HEK293 (cell line): ENCODE measurements at regions not wholly inside any gene's neighbourhood (a gene's known extent, or its start where the extent isn't known, plus 50 kb on each side); places are given as distances from the start of the nearest gene placed in this dataset.

Source experiments
- CTCF ChIA-PET: fragments of 350-600 bp; formaldehyde crosslinking; extraction: SDS; loops from one replicate; lab custom pipeline; 2021; ENCODE audit warnings: antibody characterized with exemption; lab: Yijun Ruan, JAX
- POLR2A ChIA-PET: fragments of 300-600 bp; formaldehyde crosslinking; extraction: SDS; loops from one replicate; lab custom pipeline; 2020; ENCODE audit warnings: antibody characterized with exemption, inconsistent platforms; lab: Yijun Ruan, JAX
- H3K27ac ChIP-seq: fragments of 200-500 bp; sonication (Bioruptor generic); 2 replicates; pipeline ENCODE4 v1.5.1; 2014; ENCODE audit warnings: low read depth, low read length, control low read depth, inconsistent platforms; ENCODE audit errors: extremely low read depth
- H3K36me3 ChIP-seq, 2 experiments: fragments of 200-500 bp in 1 of 2; sonication (Bioruptor generic) in 1 of 2; 1 replicate in 1 of 2; 2 replicates in 1 of 2; pipeline ENCODE4 v1.5.1; 2014 to 2017; ENCODE audit warnings: inconsistent platforms in 2 of 2, low read length in 2 of 2; ENCODE audit not compliant: control insufficient read depth in 2 of 2, insufficient read depth in 1 of 2
- H3K4me1 ChIP-seq: fragments of 200-500 bp; sonication (Bioruptor generic); 2 replicates; pipeline ENCODE4 v1.5.1; 2014; ENCODE audit warnings: mild to moderate bottlenecking, low read length, inconsistent platforms; ENCODE audit not compliant: control insufficient read depth, insufficient read depth
- H3K4me3 ChIP-seq: 2 replicates; pipeline ENCODE4 v1.5.1; 2011; ENCODE audit warnings: low read depth, mild to moderate bottlenecking, control low read depth, low read length, moderate library complexity
- H3K9me3 ChIP-seq: fragments of 200-500 bp; sonication (Bioruptor generic); 2 replicates; pipeline ENCODE4 v1.5.1; 2014; ENCODE audit warnings: low read depth, low read length, inconsistent platforms; ENCODE audit not compliant: control insufficient read depth, insufficient read depth
- CTCF ChIP-seq: fragments of 450-650 bp; formaldehyde crosslinking; IDR thresholded peaks from 2 replicates; pipeline ENCODE4 v1.5.1; 2016; ENCODE audit warnings: missing biosample characterization, missing genetic modification characterization
- GLI4 ChIP-seq: fragments of 450-650 bp; formaldehyde crosslinking; IDR thresholded peaks from 2 replicates; pipeline ENCODE4 v1.5.1; 2016; ENCODE audit warnings: missing biosample characterization, missing genetic modification characterization
- HOXA7 ChIP-seq: sonication (generic); formaldehyde crosslinking; IDR thresholded peaks from 2 replicates; pipeline ENCODE4 v1.8.1; 2022; ENCODE audit warnings: missing genetic modification reagents, borderline replicate concordance
- KLF7 ChIP-seq: fragments of 450-650 bp; formaldehyde crosslinking; IDR thresholded peaks from 2 replicates; pipeline ENCODE4 v1.5.1; 2016; ENCODE audit warnings: missing biosample characterization, missing genetic modification characterization, borderline replicate concordance
- KLF9 ChIP-seq: fragments of 450-650 bp; formaldehyde crosslinking; IDR thresholded peaks from 2 replicates; pipeline ENCODE4 v1.5.1; 2016; ENCODE audit warnings: missing biosample characterization, missing genetic modification characterization, low read depth
- MZF1 ChIP-seq: fragments of 450-650 bp; formaldehyde crosslinking; IDR thresholded peaks from 2 replicates; pipeline ENCODE4 v1.5.1; 2017; ENCODE audit warnings: missing biosample characterization, missing genetic modification characterization, borderline replicate concordance
- SCRT2 ChIP-seq: fragments of 450-650 bp; formaldehyde crosslinking; IDR thresholded peaks from 2 replicates; pipeline ENCODE4 v1.5.1; 2016; ENCODE audit warnings: missing biosample characterization, missing genetic modification characterization
- SP2 ChIP-seq: fragments of 450-650 bp; formaldehyde crosslinking; IDR thresholded peaks from 2 replicates; pipeline ENCODE4 v1.5.1; 2016; ENCODE audit warnings: missing biosample characterization, missing genetic modification characterization
- TCF7L2 ChIP-seq: IDR thresholded peaks from 2 replicates; pipeline ENCODE4 v1.6.1; 2011; ENCODE audit warnings: low read depth, mild to moderate bottlenecking, inconsistent platforms, low read length, moderate library complexity, borderline replicate concordance
- ZBTB1 ChIP-seq: fragments of 450-650 bp; formaldehyde crosslinking; IDR thresholded peaks from 2 replicates; pipeline ENCODE4 v1.5.1; 2016; ENCODE audit warnings: missing biosample characterization, missing genetic modification characterization
- ZBTB20 ChIP-seq: fragments of 450-650 bp; formaldehyde crosslinking; IDR thresholded peaks from 2 replicates; pipeline ENCODE4 v1.5.1; 2016; ENCODE audit warnings: missing biosample characterization, missing genetic modification characterization
- ZEB2 ChIP-seq: fragments of 450-650 bp; formaldehyde crosslinking; IDR thresholded peaks from 2 replicates; pipeline ENCODE4 v1.5.1; 2016; ENCODE audit warnings: missing biosample characterization, missing genetic modification characterization
- ZNF157 ChIP-seq: fragments of 450-650 bp; formaldehyde crosslinking; IDR thresholded peaks from 2 replicates; pipeline ENCODE4 v1.5.1; 2016; ENCODE audit warnings: missing biosample characterization, missing genetic modification characterization
- ZNF16 ChIP-seq: fragments of 450-650 bp; formaldehyde crosslinking; IDR thresholded peaks from 2 replicates; pipeline ENCODE4 v1.5.1; 2016; ENCODE audit warnings: low read depth, missing biosample characterization, missing genetic modification characterization
- ZNF169 ChIP-seq: fragments of 450-650 bp; formaldehyde crosslinking; IDR thresholded peaks from 2 replicates; pipeline ENCODE4 v1.5.1; 2016; ENCODE audit warnings: missing biosample characterization, missing genetic modification characterization
- ZNF202 ChIP-seq: fragments of 450-650 bp; formaldehyde crosslinking; IDR thresholded peaks from 2 replicates; pipeline ENCODE4 v1.5.1; 2016; ENCODE audit warnings: missing biosample characterization, missing genetic modification characterization, borderline replicate concordance
- ZNF221 ChIP-seq: fragments of 450-650 bp; formaldehyde crosslinking; IDR thresholded peaks from 2 replicates; pipeline ENCODE4 v1.5.1; 2017; ENCODE audit warnings: missing biosample characterization, missing genetic modification characterization, borderline replicate concordance
- ZNF366 ChIP-seq: fragments of 450-650 bp; formaldehyde crosslinking; conservative IDR thresholded peaks from 2 replicates; pipeline ENCODE4 v1.5.1; 2016; ENCODE audit warnings: missing biosample characterization, missing genetic modification characterization
- ZNF529 ChIP-seq: fragments of 450-650 bp; formaldehyde crosslinking; IDR thresholded peaks from 2 replicates; pipeline ENCODE4 v1.5.1; 2017; ENCODE audit warnings: missing genetic modification characterization, missing biosample characterization; ENCODE audit not compliant: insufficient replicate concordance
- ZNF558 ChIP-seq: fragments of 450-650 bp; formaldehyde crosslinking; IDR thresholded peaks from 2 replicates; pipeline ENCODE4 v1.5.1; 2016; ENCODE audit warnings: missing biosample characterization, missing genetic modification characterization
- ZNF571 ChIP-seq: fragments of 450-650 bp; formaldehyde crosslinking; IDR thresholded peaks from 2 replicates; pipeline ENCODE4 v1.5.0; 2017; ENCODE audit warnings: missing biosample characterization, missing genetic modification characterization
- ZNF610 ChIP-seq: fragments of 450-650 bp; formaldehyde crosslinking; IDR thresholded peaks from 2 replicates; pipeline ENCODE4 v1.5.1; 2016; ENCODE audit warnings: missing biosample characterization, missing genetic modification characterization, borderline replicate concordance
- ZNF626 ChIP-seq: fragments of 450-650 bp; sonication (Bioruptor Pico); formaldehyde crosslinking; IDR thresholded peaks from 2 replicates; pipeline ENCODE4 v1.5.1; 2018; ENCODE audit warnings: missing biosample characterization, missing genetic modification characterization, inconsistent platforms
- ZNF664 ChIP-seq: fragments of 450-650 bp; formaldehyde crosslinking; IDR thresholded peaks from 2 replicates; pipeline ENCODE4 v1.5.1; 2016; ENCODE audit warnings: missing biosample characterization, missing genetic modification characterization
- ZNF670 ChIP-seq: fragments of 450-650 bp; formaldehyde crosslinking; IDR thresholded peaks from 2 replicates; pipeline ENCODE4 v1.5.1; 2016; ENCODE audit warnings: missing biosample characterization, missing genetic modification characterization, low read depth
- ZNF692 ChIP-seq: fragments of 450-650 bp; formaldehyde crosslinking; IDR thresholded peaks from 2 replicates; pipeline ENCODE4 v1.5.1; 2016; ENCODE audit warnings: missing biosample characterization, missing genetic modification characterization
- ZNF776 ChIP-seq: fragments of 450-650 bp; formaldehyde crosslinking; IDR thresholded peaks from 2 replicates; pipeline ENCODE4 v1.5.0; 2017; ENCODE audit warnings: missing biosample characterization, missing genetic modification characterization, borderline replicate concordance
- ZNF791 ChIP-seq: fragments of 450-650 bp; formaldehyde crosslinking; IDR thresholded peaks from 2 replicates; pipeline ENCODE4 v1.5.1; 2016; ENCODE audit warnings: missing biosample characterization, missing genetic modification characterization
- ZNF837 ChIP-seq: fragments of 450-650 bp; formaldehyde crosslinking; IDR thresholded peaks from 2 replicates; pipeline ENCODE4 v1.5.1; 2016; ENCODE audit warnings: missing biosample characterization, missing genetic modification characterization
- ZSCAN18 ChIP-seq: fragments of 450-650 bp; formaldehyde crosslinking; IDR thresholded peaks from 2 replicates; pipeline ENCODE4 v1.5.1; 2016; ENCODE audit warnings: missing biosample characterization, missing genetic modification characterization

- Histone ChIP-seq H3K9me3 (no peaks in the 10 kb centered on the region), H3K4me3 (no peak overlapping the region), H3K4me1 (no peaks in the 10 kb centered on the region), H3K36me3 (no peaks in the 10 kb centered on the region), H3K27ac (no peak overlapping the region)
- TF ChIP-seq MZF1 (tag by site-specific recombination), result no peak
- TF ChIP-seq ZNF670 (tag by site-specific recombination), result no peak
- no peak for TF ChIP-seq ZNF692 (tag by site-specific recombination)
- no peak for TF ChIP-seq ZNF837 (tag by site-specific recombination)
- TF ChIP-seq ZNF221 (tag by site-specific recombination), result no peak
- no peak for TF ChIP-seq ZNF169
- no peak for TF ChIP-seq ZNF202 (tag by site-specific recombination)
- TF ChIP-seq ZNF558 (tag by site-specific recombination), result no peak
- no peak for TF ChIP-seq ZBTB20
- TF ChIP-seq KLF7 (tag by site-specific recombination), result no peak
- no peak for TF ChIP-seq ZSCAN18 (tag by site-specific recombination)
- no peak for TF ChIP-seq ZNF571 (tag by site-specific recombination)
- no peak for TF ChIP-seq ZBTB1 (tag by site-specific recombination)
- TF ChIP-seq ZEB2 (tag by site-specific recombination), result no peak
- no peak for TF ChIP-seq SCRT2 (tag by site-specific recombination)
- no peak for TF ChIP-seq ZNF157 (tag by site-specific recombination)
- no peak for TF ChIP-seq GLI4 (tag by site-specific recombination)
- TF ChIP-seq CTCF (tag by site-specific recombination), result no peak
- ChIA-PET CTCF (interaction anchor here (0.5 kb wide), 1 partner anchor 321 kb away, joined by 3 read pairs; no protein-coding TSS in a partner anchor), POLR2A (no interaction called here)
These were observed 144.2 kb upstream of the COL5A1 start for GRCh38 chr9:134497283-134497860.

GRCh38 chr9:134498814-134499166 is 142.8 kb upstream of the COL5A1 start:
- no peaks in the 10 kb centered on the region for H3K4me1 ChIP-seq
- H3K4me3 ChIP-seq, result no peak overlapping the region
- no peaks in the 10 kb centered on the region for H3K9me3 ChIP-seq
- ChIA-PET CTCF (interaction anchor here (0.7 kb wide), 1 partner anchor 66 kb away, joined by 4 read pairs; no protein-coding TSS in a partner anchor), POLR2A (no interaction called here)
- H3K27ac ChIP-seq, result no peak overlapping the region
- H3K36me3 ChIP-seq, result no peaks in the 10 kb centered on the region
- TF ChIP-seq ZNF626 (tag by site-specific recombination), result no peak
- no peak for TF ChIP-seq ZNF529 (tag by site-specific recombination)
- no peak for TF ChIP-seq ZNF610 (tag by site-specific recombination)
- TF ChIP-seq KLF9, result no peak
- TF ChIP-seq HOXA7 (CRISPR knock-in tag), result no peak
- no peak for TF ChIP-seq ZNF664 (tag by site-specific recombination)
- no peak for TF ChIP-seq ZNF366 (tag by site-specific recombination)
- TF ChIP-seq SP2 (tag by site-specific recombination), result no peak
- TF ChIP-seq ZNF791, result no peak
- no peak for TF ChIP-seq ZNF16
- no peak for TF ChIP-seq TCF7L2
- TF ChIP-seq ZNF776, result no peak
- no peak for TF ChIP-seq ZBTB1 (tag by site-specific recombination)
